ENCODE measurements at regions not wholly inside any gene's neighbourhood (a gene's known extent, or its start where the extent isn't known, plus 50 kb on each side); places are given as distances from the start of the nearest gene placed in this dataset.

GRCh38 chr10:36117890-36118289, 475.8 kb upstream of the FZD8 start:
- Histone ChIP-seq H3K4me2 (replicated peaks; ENCODE audit: extremely low read depth, low read length, poor library complexity, severe bottlenecking) (no peak overlapping the region), H3K9ac (ENCODE audit: insufficient read depth, low read length, poor library complexity, severe bottlenecking) (no peak overlapping the region), H3K79me2 (ENCODE audit: insufficient read depth, low read length) (no peaks in the 10 kb centered on the region), H3K4me3 (replicated peaks in 1 of 3; ENCODE audit: low read depth in 2 of 3, low read length in 3 of 3) (no peak overlapping the region), H3K4me1 (ENCODE audit: control insufficient read depth in 1 of 2, insufficient read depth in 2 of 2, low read length in 2 of 2) (no peaks in the 10 kb centered on the region), H3K27me3 (ENCODE audit: control insufficient read depth in 2 of 2, insufficient read depth in 2 of 2, low read length in 2 of 2) (no peaks in the 10 kb centered on the region), H2AFZ (ENCODE audit: insufficient read depth, low read depth, low read length, poor library complexity, severe bottlenecking) (no peak overlapping the region), H4K20me1 (ENCODE audit: insufficient read depth, low read length) (no peaks in the 10 kb centered on the region), H3K36me3 (replicated peaks in 1 of 2; ENCODE audit: control insufficient read depth in 1 of 2, insufficient read depth in 2 of 2, low read length in 2 of 2) (no peaks in the 10 kb centered on the region), H3K27ac (ENCODE audit: low read depth in 1 of 2, low read length in 2 of 2) (no peak overlapping the region), H3K9me3 (replicated peaks in 1 of 2; ENCODE audit: control insufficient read depth in 1 of 2, insufficient read depth in 1 of 2, low read length in 2 of 2) (no peaks in the 10 kb centered on the region)
- Mint-ChIP-seq H3K9me3 (peaks cover 0 to 8% (median 3%) of the 10 kb centered on the region in 7 donors), H3K27me3 (ENCODE audit: low read depth in 3 of 3) (peaks cover 0 to 2% (median 0%) of the 10 kb centered on the region in 3 donors), H3K27ac (no peak overlapping the region), H3K4me3 (no peak overlapping the region), H3K36me3 (no peaks in the 10 kb centered on the region), H3K4me1 (no peaks in the 10 kb centered on the region)
- no peak for TF ChIP-seq CTCF (IDR thresholded peaks at IDR 0.05)
- DNase-seq: no peak
- intact Hi-C loops (cut with micrococcal nuclease): no loop called here
- 76% methylated on average over 2 of the region's 4 CpGs for WGBS (ENCODE audit: insufficient coverage)

DNA sequence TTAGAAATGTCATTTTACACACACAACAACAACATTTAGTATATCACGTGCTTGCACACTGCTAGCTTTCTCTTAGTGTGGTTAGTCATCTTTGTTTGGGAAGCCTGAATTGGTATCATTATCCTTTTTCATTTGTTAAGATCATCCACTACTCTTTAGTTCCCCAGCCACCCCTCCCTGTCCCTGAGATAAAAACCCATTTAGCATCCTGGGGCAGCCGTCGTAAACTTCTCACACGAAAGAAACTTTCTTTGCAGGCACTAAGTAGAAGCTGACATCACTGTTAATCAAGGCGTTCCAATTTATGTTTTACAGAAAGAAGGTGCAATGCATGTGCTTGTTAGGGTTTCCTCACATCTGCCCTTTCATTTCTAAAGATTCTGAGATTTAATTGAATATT, 475.1 kb upstream of the FZD8 start:
- H3K9me3 ChIP-seq (replicated peaks in 1 of 2; ENCODE audit: control insufficient read depth in 1 of 2, insufficient read depth in 1 of 2, low read length in 2 of 2): no peaks in the 10 kb centered on the region
- H3K4me1 Mint-ChIP-seq: no peaks in the 10 kb centered on the region
- no peak overlapping the region for H3K27ac Mint-ChIP-seq
- H3K36me3 Mint-ChIP-seq: no peaks in the 10 kb centered on the region
- H3K27ac ChIP-seq (ENCODE audit: low read depth in 1 of 2, low read length in 2 of 2): no peak overlapping the region
- H3K27me3 Mint-ChIP-seq (ENCODE audit: low read depth in 3 of 3): no peaks in the 10 kb centered on the region
- H3K27me3 ChIP-seq (ENCODE audit: control insufficient read depth in 2 of 2, insufficient read depth in 2 of 2, low read length in 2 of 2): no peaks in the 10 kb centered on the region
- no peak for DNase-seq
- WGBS (ENCODE audit: insufficient coverage): 100% methylated on average over 1 of the region's 5 CpGs
- no peak overlapping the region for H2AFZ ChIP-seq (ENCODE audit: insufficient read depth, low read depth, low read length, poor library complexity, severe bottlenecking)
- no peaks in the 10 kb centered on the region for H3K36me3 ChIP-seq (replicated peaks in 1 of 2; ENCODE audit: control insufficient read depth in 1 of 2, insufficient read depth in 2 of 2, low read length in 2 of 2)
- H3K4me1 ChIP-seq (ENCODE audit: control insufficient read depth in 1 of 2, insufficient read depth in 2 of 2, low read length in 2 of 2): no peaks in the 10 kb centered on the region
- no peaks in the 10 kb centered on the region for H4K20me1 ChIP-seq (ENCODE audit: insufficient read depth, low read length)
- TF ChIP-seq CTCF (IDR thresholded peaks at IDR 0.05): no peak
- no peak overlapping the region for H3K9ac ChIP-seq (ENCODE audit: insufficient read depth, low read length, poor library complexity, severe bottlenecking)
- no peak overlapping the region for H3K4me3 ChIP-seq (replicated peaks in 1 of 3; ENCODE audit: low read depth in 2 of 3, low read length in 3 of 3)
- H3K4me2 ChIP-seq (replicated peaks; ENCODE audit: extremely low read depth, low read length, poor library complexity, severe bottlenecking): no peak overlapping the region
- H3K79me2 ChIP-seq (ENCODE audit: insufficient read depth, low read length): no peaks in the 10 kb centered on the region
- H3K4me3 Mint-ChIP-seq: no peak overlapping the region
- intact Hi-C loops (cut with micrococcal nuclease): no loop called here
- H3K9me3 Mint-ChIP-seq: peaks cover 0 to 7% (median 2%) of the 10 kb centered on the region in 7 donors
